IMR-90 (cell line): ENCODE measurements at regions not wholly inside any gene's neighbourhood (a gene's known extent, or its start where the extent isn't known, plus 50 kb on each side); places are given as distances from the start of the nearest gene placed in this dataset.
"Not testable (repeated sequence)": the region's sequence is repeated elsewhere in the genome, so short reads cannot be mapped to it uniquely, and the experiment has no call there.

Source experiments
- ATAC-seq: fragments of 200-7000 bp; cut with Tn5 transposase; 2 replicates; pipeline ENCODE4 v1.9.1; 2020; ENCODE audit warnings: low read depth, mild to moderate bottlenecking, moderate library complexity
- BruUV-seq: library from RNA; stranded (reverse); fragments of 400-500 nt; replicated peaks from 2 replicates; lab custom pipeline; 2021; lab: Mats Ljungman, UMichigan
- CTCF ChIA-PET: fragments of 300-600 bp; formaldehyde crosslinking; extraction: SDS; loops from one replicate; lab custom pipeline; 2021; ENCODE audit warnings: antibody characterized with exemption; lab: Yijun Ruan, JAX
- POLR2A ChIA-PET: fragments of 300-600 bp; sonication (Branson Sonifier 250); formaldehyde crosslinking; loops from one replicate; lab custom pipeline; 2022; ENCODE audit warnings: antibody characterized with exemption; ENCODE audit not compliant: unreplicated experiment; lab: Charles Lee
- DNase-seq: peaks from one replicate; pipeline ENCODE4 v3.0.0; 2013
- H2AFZ ChIP-seq: replicated peaks from 2 replicates; pipeline ENCODE3; 2013; ENCODE audit warnings: low read length, mild to moderate bottlenecking; ENCODE audit not compliant: poor library complexity
- H2AK5ac ChIP-seq: 2 replicates; pipeline ENCODE4 v1.6.1; 2013; ENCODE audit warnings: low read depth, low read length, inconsistent platforms
- H2AK9ac ChIP-seq: replicated peaks from 2 replicates; pipeline ENCODE3; 2013; ENCODE audit warnings: mild to moderate bottlenecking, low read depth, low read length, moderate library complexity; ENCODE audit not compliant: poor library complexity
- H2BK120ac ChIP-seq: 2 replicates; pipeline ENCODE4 v1.6.1; 2013; ENCODE audit warnings: low read depth, low read length, inconsistent platforms
- H2BK15ac ChIP-seq: 3 replicates; pipeline ENCODE4 v1.6.1; 2013; ENCODE audit warnings: low read depth, low read length, inconsistent platforms
- H2BK20ac ChIP-seq: 2 replicates; pipeline ENCODE4 v1.6.1; 2013; ENCODE audit warnings: low read depth, mild to moderate bottlenecking, inconsistent platforms, low read length, moderate library complexity
- H2BK5ac ChIP-seq: 2 replicates; pipeline ENCODE4 v1.6.1; 2013; ENCODE audit warnings: mild to moderate bottlenecking, low read depth, low read length, inconsistent platforms; ENCODE audit not compliant: poor library complexity, severe bottlenecking
- H3K14ac ChIP-seq: replicated peaks from 2 replicates; pipeline ENCODE4 v1.6.1; 2013; ENCODE audit warnings: low read depth, low read length, inconsistent platforms
- H3K18ac ChIP-seq: 2 replicates; pipeline ENCODE4 v1.6.1; 2013; ENCODE audit warnings: low read depth, low read length, control low read depth
- H3K23ac ChIP-seq: 2 replicates; pipeline ENCODE4 v1.6.1; 2013; ENCODE audit warnings: low read depth, low read length, inconsistent platforms
- H3K27ac ChIP-seq: 2 replicates; pipeline ENCODE4 v1.5.1; 2013; ENCODE audit warnings: mild to moderate bottlenecking, control low read depth, low read length; ENCODE audit not compliant: insufficient read depth
- H3K27me3 ChIP-seq: 2 replicates; pipeline ENCODE4 v1.6.1; 2013; ENCODE audit warnings: low read length; ENCODE audit not compliant: control insufficient read depth, insufficient read depth
- H3K36me3 ChIP-seq: 2 replicates; pipeline ENCODE4 v1.6.1; 2013; ENCODE audit warnings: low read length, mixed read lengths; ENCODE audit not compliant: control insufficient read depth, insufficient read depth
- H3K4ac ChIP-seq: 2 replicates; pipeline ENCODE4 v1.6.1; 2013; ENCODE audit warnings: low read depth, low read length, inconsistent platforms
- H3K4me1 ChIP-seq: 2 replicates; pipeline ENCODE4 v1.6.1; 2013; ENCODE audit warnings: low read length, mixed read lengths; ENCODE audit not compliant: control insufficient read depth, insufficient read depth
- H3K4me2 ChIP-seq: 2 replicates; pipeline ENCODE4 v1.6.1; 2013; ENCODE audit warnings: low read depth, mild to moderate bottlenecking, control low read depth, low read length, moderate library complexity
- H3K4me3 ChIP-seq: 2 replicates; pipeline ENCODE4 v1.5.1; 2013; ENCODE audit warnings: low read depth, mild to moderate bottlenecking, control low read depth, low read length, moderate library complexity; ENCODE audit not compliant: insufficient read depth
- H3K56ac ChIP-seq: 2 replicates; pipeline ENCODE4 v1.6.1; 2013; ENCODE audit warnings: low read length, inconsistent platforms; ENCODE audit not compliant: insufficient read depth; ENCODE audit errors: extremely low read depth
- H3K79me1 ChIP-seq, 2 experiments: 2 replicates each; pipeline ENCODE4 v1.6.1; 2013; ENCODE audit warnings: low read length in 2 of 2, inconsistent platforms in 1 of 2, low read depth in 1 of 2
- H3K9ac ChIP-seq: 2 replicates; pipeline ENCODE4 v1.6.1; 2013; ENCODE audit warnings: low read depth, low read length, control low read depth
- H3K9me1 ChIP-seq: 2 replicates; pipeline ENCODE4 v1.6.1; 2013; ENCODE audit warnings: low read length, inconsistent platforms; ENCODE audit not compliant: insufficient read depth
- H3K9me3 ChIP-seq: 2 replicates; pipeline ENCODE4 v1.6.1; 2013; ENCODE audit warnings: low read length; ENCODE audit not compliant: control insufficient read depth, insufficient read depth
- H4K20me1 ChIP-seq: 2 replicates; pipeline ENCODE4 v1.6.1; 2013; ENCODE audit warnings: low read length, inconsistent platforms; ENCODE audit not compliant: insufficient read depth
- H4K5ac ChIP-seq: 2 replicates; pipeline ENCODE4 v1.6.1; 2013; ENCODE audit warnings: mild to moderate bottlenecking, low read depth, low read length, control low read depth
- H4K8ac ChIP-seq, 2 experiments: 2 replicates each; pipeline ENCODE4 v1.6.1; 2013; ENCODE audit warnings: low read depth in 2 of 2, low read length in 2 of 2, control low read depth in 1 of 2, inconsistent platforms in 1 of 2
- H4K91ac ChIP-seq: 2 replicates; pipeline ENCODE4 v1.6.1; 2013; ENCODE audit warnings: low read depth, low read length, inconsistent platforms; ENCODE audit not compliant: insufficient read depth
- WGBS, 2 experiments: methylation state at CpG; one replicate each; pipeline versions ENCODE4 v1.1.5 to v1.1.7; 2013; ENCODE audit warnings: missing lambda C conversion rate in 2 of 2; ENCODE audit not compliant: insufficient read length in 1 of 2; ENCODE audit errors: extremely low coverage in 2 of 2; 5-methylcytosine and 5-hydroxymethylcytosine counted together
- dilution Hi-C: fragments of 300-500 bp; cut with HindIII; formaldehyde crosslinking; loops from one replicate; pipeline ENCODE4 v1.14.3; 2018; ENCODE audit warnings: low sequenced_read_pairs; ENCODE audit not compliant: unreplicated experiment
- in situ Hi-C: fragments of 300-500 bp; cut with MboI; formaldehyde crosslinking; loops from 3 replicates; pipeline ENCODE4 v1.14.3; 2019; ENCODE audit warnings: low sequenced_read_pairs, inconsistent platforms, mixed read lengths
- intact Hi-C: fragments of 100-400 bp; cut with micrococcal nuclease; formaldehyde crosslinking; loops from 2 replicates; pipeline ENCODE4 v1.10.0; 2022

GRCh38 chr10:31228780-31229179 lies 90.2 kb upstream of the ZEB1 start:
- CTCF ChIA-PET, H3K79me1 ChIP-seq, H3K23ac ChIP-seq, DNase-seq, H4K91ac ChIP-seq, H3K4me3 ChIP-seq, H3K9ac ChIP-seq, H3K18ac ChIP-seq, H2AK5ac ChIP-seq, H3K14ac ChIP-seq, H3K4me1 ChIP-seq, H3K4me2 ChIP-seq, H2BK15ac ChIP-seq, H3K56ac ChIP-seq, H2BK5ac ChIP-seq, dilution Hi-C loops, H3K9me1 ChIP-seq, H3K27ac ChIP-seq, intact Hi-C loops, H4K8ac ChIP-seq, H2BK120ac ChIP-seq, H3K36me3 ChIP-seq, in situ Hi-C loops, H3K4ac ChIP-seq, H4K20me1 ChIP-seq, H2AFZ ChIP-seq, H2BK20ac ChIP-seq, ATAC-seq, H4K5ac ChIP-seq, H3K27me3 ChIP-seq, POLR2A ChIA-PET, H3K9me3 ChIP-seq, BruUV-seq, H2AK9ac ChIP-seq: not testable (repeated sequence)
- WGBS, 2 experiments, result no CpG with 5 or more reads among the region's 4 CpGs
